Tibial nerve (tissue), 3 donors: ENCODE measurements at regions not wholly inside any gene's neighbourhood (a gene's known extent, or its start where the extent isn't known, plus 50 kb on each side); places are given as distances from the start of the nearest gene placed in this dataset.

Source experiments
- POLR2A ChIP-seq, 2 donors: fragments of 450-650 bp; IDR thresholded peaks; one replicate each; pipeline ENCODE4 v1.6.1; 2017; ENCODE audit warnings: antibody characterized with exemption in 2 of 2, mild to moderate bottlenecking in 2 of 2, moderate library complexity in 2 of 2
- TF ChIP-seq, protein P1 (sequence below), 5 experiments: fragments of 200-600 bp in 3 of 5; fragments of 450-650 bp in 2 of 5; sonication (generic) in 3 of 5; IDR thresholded peaks; one replicate each; pipeline ENCODE4 v1.5.1; 2016 to 2019; ENCODE audit warnings: antibody characterized with exemption in 5 of 5, mild to moderate bottlenecking in 3 of 5, moderate library complexity in 2 of 5

DNA sequence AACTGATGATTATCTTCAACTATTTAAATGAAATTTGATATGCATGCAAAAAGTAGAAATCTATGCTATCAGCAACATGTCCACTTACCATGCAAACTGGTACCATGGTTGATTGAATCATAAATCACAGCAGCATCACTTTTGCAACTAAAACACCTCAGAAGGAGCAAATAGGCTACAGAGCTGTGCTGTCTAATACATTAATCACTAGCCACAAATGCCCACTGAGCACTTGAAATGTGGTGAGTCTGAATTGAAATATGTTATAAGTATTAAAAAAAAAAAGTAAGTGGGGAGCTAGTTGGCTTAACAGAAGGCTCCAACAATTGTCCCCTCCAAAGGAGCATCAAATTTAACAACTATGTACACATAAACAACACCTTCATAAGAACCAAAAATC lies 112.5 kb downstream of the FAM114A2 start:
- TF ChIP-seq, protein P1, sequence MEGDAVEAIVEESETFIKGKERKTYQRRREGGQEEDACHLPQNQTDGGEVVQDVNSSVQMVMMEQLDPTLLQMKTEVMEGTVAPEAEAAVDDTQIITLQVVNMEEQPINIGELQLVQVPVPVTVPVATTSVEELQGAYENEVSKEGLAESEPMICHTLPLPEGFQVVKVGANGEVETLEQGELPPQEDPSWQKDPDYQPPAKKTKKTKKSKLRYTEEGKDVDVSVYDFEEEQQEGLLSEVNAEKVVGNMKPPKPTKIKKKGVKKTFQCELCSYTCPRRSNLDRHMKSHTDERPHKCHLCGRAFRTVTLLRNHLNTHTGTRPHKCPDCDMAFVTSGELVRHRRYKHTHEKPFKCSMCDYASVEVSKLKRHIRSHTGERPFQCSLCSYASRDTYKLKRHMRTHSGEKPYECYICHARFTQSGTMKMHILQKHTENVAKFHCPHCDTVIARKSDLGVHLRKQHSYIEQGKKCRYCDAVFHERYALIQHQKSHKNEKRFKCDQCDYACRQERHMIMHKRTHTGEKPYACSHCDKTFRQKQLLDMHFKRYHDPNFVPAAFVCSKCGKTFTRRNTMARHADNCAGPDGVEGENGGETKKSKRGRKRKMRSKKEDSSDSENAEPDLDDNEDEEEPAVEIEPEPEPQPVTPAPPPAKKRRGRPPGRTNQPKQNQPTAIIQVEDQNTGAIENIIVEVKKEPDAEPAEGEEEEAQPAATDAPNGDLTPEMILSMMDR (IDR thresholded peaks at IDR 0.05), result no peak
- TF ChIP-seq POLR2A (IDR thresholded peaks at IDR 0.05), result no peak
